ENCODE measurements at regions not wholly inside any gene's neighbourhood (a gene's known extent, or its start where the extent isn't known, plus 50 kb on each side); places are given as distances from the start of the nearest gene placed in this dataset.

GRCh38 chrX:42499620-42500019 lies 278.3 kb downstream of the PPP1R2C start:
- TF ChIP-seq CTCF (IDR thresholded peaks at IDR 0.05), result no peak
- no peak for TF ChIP-seq POLR2A (IDR thresholded peaks at IDR 0.05)
